Fibroblast of skin of right biceps (primary cell): ENCODE measurements at regions not wholly inside any gene's neighbourhood (a gene's known extent, or its start where the extent isn't known, plus 50 kb on each side); places are given as distances from the start of the nearest gene placed in this dataset.
"Not testable (repeated sequence)": the region's sequence is repeated elsewhere in the genome, so short reads cannot be mapped to it uniquely, and the experiment has no call there.

Experiments
- DNase-seq: peaks from one replicate; pipeline ENCODE4 v3.0.0-alpha.2; 2013

- no peak for DNase-seq
Observed at GRCh38 chr11:116698080-116698479, 74.7 kb downstream of the BUD13 start.

GRCh38 chr11:116697639-116698038 lies 75.1 kb downstream of the BUD13 start:
- no peak for DNase-seq

- DNase-seq = no peak
Observed at GRCh38 chr11:116697011-116697410, 75.8 kb downstream of the BUD13 start.

- peak; percentile 18 for DNase-seq
Observed at GRCh38 chr11:116696381-116696941, 76.3 kb downstream of the BUD13 start.

GRCh38 chr11:116695657-116696254 lies 77.0 kb downstream of the BUD13 start:
- no peak for DNase-seq

GRCh38 chr11:116694815-116695590 lies 77.8 kb downstream of the BUD13 start:
- no peak for DNase-seq

- DNase-seq = no peak
Observed at GRCh38 chr11:116694349-116694725, 78.5 kb downstream of the BUD13 start.

GRCh38 chr11:116693593-116694348 lies 79.0 kb downstream of the BUD13 start:
- no peak for DNase-seq

GRCh38 chr11:116693102-116693570 lies 79.7 kb downstream of the BUD13 start:
- no peak for DNase-seq

GRCh38 chr11:116692318-116693101 lies 80.3 kb downstream of the BUD13 start:
- no peak for DNase-seq

GRCh38 chr11:116691771-116692177 lies 81.0 kb downstream of the BUD13 start:
- DNase-seq = peak; percentile 33

GRCh38 chr11:116690611-116691010 lies 82.2 kb downstream of the BUD13 start:
- DNase-seq = no peak

- no peak for DNase-seq
Observed at GRCh38 chr11:116689413-116690127, 83.2 kb downstream of the BUD13 start.

GRCh38 chr11:116688202-116688540 lies 84.6 kb downstream of the BUD13 start:
- DNase-seq = no peak

GRCh38 chr11:116687458-116688201 lies 85.2 kb downstream of the BUD13 start:
- peak; percentile 35 for DNase-seq

- DNase-seq = no peak
Observed at GRCh38 chr11:116686866-116687265, 85.9 kb downstream of the BUD13 start.

- no peak for DNase-seq
Observed at GRCh38 chr11:116683982-116684381, 88.8 kb downstream of the BUD13 start.

- DNase-seq = no peak
Observed at GRCh38 chr11:116680349-116681125, 92.2 kb downstream of the BUD13 start.

- no peak for DNase-seq
Observed at GRCh38 chr11:116678887-116679286, 93.9 kb downstream of the BUD13 start.

GRCh38 chr11:116667318-116667717 lies 105.5 kb downstream of the BUD13 start:
- DNase-seq = not testable (repeated sequence)
